CD4-positive, alpha-beta T cell treated with Interleukin-4 for 1 hour (primary cell): ENCODE measurements at regions not wholly inside any gene's neighbourhood (a gene's known extent, or its start where the extent isn't known, plus 50 kb on each side); places are given as distances from the start of the nearest gene placed in this dataset.
"Not testable (repeated sequence)": the region's sequence is repeated elsewhere in the genome, so short reads cannot be mapped to it uniquely, and the experiment has no call there.

Experiments
- DNase-seq, 2 donors: peaks; one replicate each; pipeline ENCODE4 v3.0.0-alpha.2; 2020 to 2022

GRCh38 chr10:100612601-100613595 lies 77.2 kb downstream of the HIF1AN start:
- no peak for DNase-seq

GRCh38 chr10:100613846-100614245 lies 78.1 kb downstream of the HIF1AN start:
- DNase-seq = no peak

- no peak for DNase-seq
Measured at GRCh38 chr10:100614429-100615095, 78.8 kb downstream of the HIF1AN start.

GRCh38 chr10:100615241-100615640 lies 79.5 kb downstream of the HIF1AN start:
- no peak for DNase-seq

- no peak for DNase-seq
Measured at GRCh38 chr10:100615908-100616307, 80.2 kb downstream of the HIF1AN start.

- no peak for DNase-seq
Measured at GRCh38 chr10:100618091-100618615, 82.4 kb downstream of the HIF1AN start.

GRCh38 chr10:100618632-100619255 lies 83.0 kb downstream of the HIF1AN start:
- no peak for DNase-seq

- DNase-seq = no peak
Measured at GRCh38 chr10:100620087-100620835, 84.5 kb downstream of the HIF1AN start.

GRCh38 chr10:100621360-100622205 lies 85.8 kb downstream of the HIF1AN start:
- peak; percentile 30 to 55 for DNase-seq

GRCh38 chr10:100622946-100623345 lies 87.2 kb downstream of the HIF1AN start:
- no peak for DNase-seq

- no peak for DNase-seq
Measured at GRCh38 chr10:100623521-100624230, 87.9 kb downstream of the HIF1AN start.

GRCh38 chr10:100624298-100624697 lies 88.6 kb downstream of the HIF1AN start:
- DNase-seq = no peak

GRCh38 chr10:100625816-100626215 lies 90.1 kb downstream of the HIF1AN start:
- DNase-seq = no peak

GRCh38 chr10:100628061-100628460 lies 92.3 kb downstream of the HIF1AN start:
- DNase-seq = no peak

- no peak for DNase-seq
Measured at GRCh38 chr10:100631192-100631591, 95.4 kb downstream of the HIF1AN start.

- DNase-seq = no peak
Measured at GRCh38 chr10:100632027-100632426, 96.3 kb downstream of the HIF1AN start.

GRCh38 chr10:100634034-100634433 lies 98.3 kb downstream of the HIF1AN start:
- no peak for DNase-seq

GRCh38 chr10:100636848-100637553 lies 101.3 kb downstream of the HIF1AN start:
- no peak for DNase-seq

- no peak for DNase-seq
Measured at GRCh38 chr10:100637785-100638184, 102.0 kb downstream of the HIF1AN start.

- DNase-seq = not testable (repeated sequence)
Measured at GRCh38 chr10:100638969-100639368, 103.2 kb downstream of the HIF1AN start.
